ENCODE measurements at regions not wholly inside any gene's neighbourhood (a gene's known extent, or its start where the extent isn't known, plus 50 kb on each side); places are given as distances from the start of the nearest gene placed in this dataset.

- Mint-ChIP-seq H3K27ac (ENCODE audit: unreplicated experiment) (no peak overlapping the region), H3K36me3 (ENCODE audit: low read depth) (peaks cover 28% of the 10 kb centered on the region), H3K9me3 (peaks cover 2% of the 10 kb centered on the region), H3K4me3 (no peak overlapping the region), H3K27me3 (ENCODE audit: low read depth) (no peaks in the 10 kb centered on the region), H3K4me1 (no peaks in the 10 kb centered on the region)
- no peak for DNase-seq (ENCODE audit: low read depth, low spot score)
- TF ChIP-seq CTCF (conservative IDR thresholded peaks at IDR 0.05): no peak
Observed at GRCh38 chrX:131778269-131779218, 234.7 kb downstream of the OR13H1 start.

GRCh38 chrX:131779306-131779705 lies 235.4 kb downstream of the OR13H1 start:
- Mint-ChIP-seq H3K36me3 (ENCODE audit: low read depth) (peaks cover 31% of the 10 kb centered on the region), H3K4me1 (no peaks in the 10 kb centered on the region), H3K27ac (ENCODE audit: unreplicated experiment) (no peak overlapping the region), H3K27me3 (ENCODE audit: low read depth) (no peaks in the 10 kb centered on the region), H3K4me3 (no peak overlapping the region), H3K9me3 (peaks cover 2% of the 10 kb centered on the region)
- DNase-seq (ENCODE audit: low read depth, low spot score): no peak
- TF ChIP-seq CTCF (conservative IDR thresholded peaks at IDR 0.05): no peak

GRCh38 chrX:131779741-131780140 lies 235.9 kb downstream of the OR13H1 start:
- H3K27ac Mint-ChIP-seq (ENCODE audit: unreplicated experiment): no peak overlapping the region
- H3K36me3 Mint-ChIP-seq (ENCODE audit: low read depth): peaks cover 32% of the 10 kb centered on the region
- no peaks in the 10 kb centered on the region for H3K4me1 Mint-ChIP-seq
- H3K9me3 Mint-ChIP-seq: peaks cover 2% of the 10 kb centered on the region
- no peak overlapping the region for H3K4me3 Mint-ChIP-seq
- no peak for TF ChIP-seq CTCF (conservative IDR thresholded peaks at IDR 0.05)
- H3K27me3 Mint-ChIP-seq (ENCODE audit: low read depth): no peaks in the 10 kb centered on the region
- no peak for DNase-seq (ENCODE audit: low read depth, low spot score)

- Mint-ChIP-seq H3K4me3 (no peak overlapping the region), H3K27me3 (ENCODE audit: low read depth) (no peaks in the 10 kb centered on the region), H3K27ac (ENCODE audit: unreplicated experiment) (no peak overlapping the region), H3K36me3 (ENCODE audit: low read depth) (peaks cover 32% of the 10 kb centered on the region), H3K9me3 (peaks cover 2% of the 10 kb centered on the region), H3K4me1 (no peaks in the 10 kb centered on the region)
- DNase-seq (ENCODE audit: low read depth, low spot score): no peak
- no peak for TF ChIP-seq CTCF (conservative IDR thresholded peaks at IDR 0.05)
Observed at GRCh38 chrX:131782646-131783045, 238.8 kb downstream of the OR13H1 start.

GRCh38 chrX:131783555-131784308 lies 239.4 kb upstream of the STK26 start:
- no peak for DNase-seq (ENCODE audit: low read depth, low spot score)
- H3K36me3 Mint-ChIP-seq (ENCODE audit: low read depth): peaks cover 31% of the 10 kb centered on the region
- no peak for TF ChIP-seq CTCF (conservative IDR thresholded peaks at IDR 0.05)
- no peaks in the 10 kb centered on the region for H3K4me1 Mint-ChIP-seq
- no peak overlapping the region for H3K27ac Mint-ChIP-seq (ENCODE audit: unreplicated experiment)
- H3K27me3 Mint-ChIP-seq (ENCODE audit: low read depth): no peaks in the 10 kb centered on the region
- no peak overlapping the region for H3K4me3 Mint-ChIP-seq
- H3K9me3 Mint-ChIP-seq: peaks cover 2% of the 10 kb centered on the region

All from neural crest cell (in vitro differentiated cells).